ENCODE measurements at regions not wholly inside any gene's neighbourhood (a gene's known extent, or its start where the extent isn't known, plus 50 kb on each side); places are given as distances from the start of the nearest gene placed in this dataset.

DNA sequence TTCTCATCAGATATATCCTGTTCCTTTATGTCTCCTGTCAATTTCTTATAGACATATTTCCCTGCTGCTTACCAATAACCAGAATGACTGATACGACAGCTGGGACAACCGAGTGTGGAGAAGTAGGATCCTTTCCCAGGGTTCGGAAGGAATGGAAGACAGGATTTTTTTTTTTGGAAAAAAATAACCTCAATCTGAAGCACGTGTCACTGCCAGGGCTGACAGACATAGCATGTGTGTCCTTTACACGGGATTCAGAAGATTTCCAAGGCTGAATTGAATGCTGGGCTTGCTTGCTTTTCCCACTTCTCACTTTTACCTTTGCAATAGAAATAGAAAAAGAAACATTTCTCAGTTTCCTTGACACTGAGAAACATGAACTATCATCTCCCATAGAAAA lies 245.7 kb downstream of the GRIN2B start:
- Histone ChIP-seq H3K4me3 (no peak overlapping the region), H3K27ac (no peak overlapping the region), H3K9me3 (no peaks in the 10 kb centered on the region), H3K27me3 (no peaks in the 10 kb centered on the region), H3K36me3 (no peaks in the 10 kb centered on the region), H3K4me1 (no peaks in the 10 kb centered on the region)
- no peak for DNase-seq (ENCODE audit: low spot score)
- TF ChIP-seq, protein P1, sequence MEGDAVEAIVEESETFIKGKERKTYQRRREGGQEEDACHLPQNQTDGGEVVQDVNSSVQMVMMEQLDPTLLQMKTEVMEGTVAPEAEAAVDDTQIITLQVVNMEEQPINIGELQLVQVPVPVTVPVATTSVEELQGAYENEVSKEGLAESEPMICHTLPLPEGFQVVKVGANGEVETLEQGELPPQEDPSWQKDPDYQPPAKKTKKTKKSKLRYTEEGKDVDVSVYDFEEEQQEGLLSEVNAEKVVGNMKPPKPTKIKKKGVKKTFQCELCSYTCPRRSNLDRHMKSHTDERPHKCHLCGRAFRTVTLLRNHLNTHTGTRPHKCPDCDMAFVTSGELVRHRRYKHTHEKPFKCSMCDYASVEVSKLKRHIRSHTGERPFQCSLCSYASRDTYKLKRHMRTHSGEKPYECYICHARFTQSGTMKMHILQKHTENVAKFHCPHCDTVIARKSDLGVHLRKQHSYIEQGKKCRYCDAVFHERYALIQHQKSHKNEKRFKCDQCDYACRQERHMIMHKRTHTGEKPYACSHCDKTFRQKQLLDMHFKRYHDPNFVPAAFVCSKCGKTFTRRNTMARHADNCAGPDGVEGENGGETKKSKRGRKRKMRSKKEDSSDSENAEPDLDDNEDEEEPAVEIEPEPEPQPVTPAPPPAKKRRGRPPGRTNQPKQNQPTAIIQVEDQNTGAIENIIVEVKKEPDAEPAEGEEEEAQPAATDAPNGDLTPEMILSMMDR (IDR thresholded peaks at IDR 0.05), result no peak

- Histone ChIP-seq H3K4me1 (no peaks in the 10 kb centered on the region), H3K27me3 (no peaks in the 10 kb centered on the region), H3K9me3 (no peaks in the 10 kb centered on the region), H3K4me3 (no peak overlapping the region), H3K27ac (no peak overlapping the region), H3K36me3 (no peaks in the 10 kb centered on the region)
- no peak for DNase-seq (ENCODE audit: low spot score)
- TF ChIP-seq, protein P1 (IDR thresholded peaks at IDR 0.05), result no peak
Observed at GRCh38 chr12:13734584-13735152, 246.7 kb downstream of the GRIN2B start.

- no peak overlapping the region for H3K27ac ChIP-seq
- no peak overlapping the region for H3K4me3 ChIP-seq
- no peaks in the 10 kb centered on the region for H3K9me3 ChIP-seq
- no peaks in the 10 kb centered on the region for H3K36me3 ChIP-seq
- no peaks in the 10 kb centered on the region for H3K27me3 ChIP-seq
- DNase-seq (ENCODE audit: low spot score), result no peak
- TF ChIP-seq, protein P1 (IDR thresholded peaks at IDR 0.05), result no peak
- H3K4me1 ChIP-seq, result no peaks in the 10 kb centered on the region
Observed at GRCh38 chr12:13727707-13728195, 253.7 kb downstream of the GRIN2B start.

DNA sequence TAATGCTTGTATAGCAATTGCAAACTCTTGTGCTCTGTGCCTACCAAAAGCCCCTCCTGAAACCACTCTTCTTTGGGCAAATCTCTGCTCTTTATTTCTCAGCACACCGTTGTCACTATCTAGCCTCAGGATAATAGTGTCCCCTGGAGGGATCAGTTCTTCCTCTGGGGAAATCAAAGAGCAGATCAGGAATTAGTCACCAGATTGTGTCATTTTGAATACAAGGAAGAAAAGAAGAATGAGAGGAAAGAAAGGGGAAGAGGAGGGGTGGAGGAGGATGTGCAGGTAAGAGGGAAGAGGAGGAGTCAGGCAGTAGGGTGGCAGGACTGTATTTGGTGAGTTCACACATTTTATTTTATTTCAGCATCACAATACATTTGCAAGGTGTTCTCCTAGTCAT lies 256.4 kb downstream of the GRIN2B start:
- H3K27me3 ChIP-seq, result no peaks in the 10 kb centered on the region
- no peak for DNase-seq (ENCODE audit: low spot score)
- H3K4me1 ChIP-seq, result no peaks in the 10 kb centered on the region
- H3K36me3 ChIP-seq, result no peaks in the 10 kb centered on the region
- no peaks in the 10 kb centered on the region for H3K9me3 ChIP-seq
- H3K27ac ChIP-seq, result no peak overlapping the region
- H3K4me3 ChIP-seq, result no peak overlapping the region
- TF ChIP-seq, protein P1 (IDR thresholded peaks at IDR 0.05), result no peak

GRCh38 chr12:13724136-13724535 lies 257.3 kb downstream of the GRIN2B start:
- Histone ChIP-seq H3K36me3 (no peaks in the 10 kb centered on the region), H3K27ac (no peak overlapping the region), H3K4me1 (no peaks in the 10 kb centered on the region), H3K9me3 (no peaks in the 10 kb centered on the region), H3K27me3 (no peaks in the 10 kb centered on the region), H3K4me3 (no peak overlapping the region)
- TF ChIP-seq, protein P1 (IDR thresholded peaks at IDR 0.05), result no peak
- no peak for DNase-seq (ENCODE audit: low spot score)

GRCh38 chr12:13719986-13720385 lies 261.4 kb downstream of the GRIN2B start:
- Histone ChIP-seq H3K9me3 (no peaks in the 10 kb centered on the region), H3K27me3 (no peaks in the 10 kb centered on the region), H3K4me3 (no peak overlapping the region), H3K27ac (no peak overlapping the region), H3K4me1 (no peaks in the 10 kb centered on the region), H3K36me3 (no peaks in the 10 kb centered on the region)
- no peak for DNase-seq (ENCODE audit: low spot score)
- TF ChIP-seq, protein P1 (IDR thresholded peaks at IDR 0.05), result no peak

All from right atrium auricular region (tissue), 2 donors.